T-cell (primary cell): ENCODE measurements at regions not wholly inside any gene's neighbourhood (a gene's known extent, or its start where the extent isn't known, plus 50 kb on each side); places are given as distances from the start of the nearest gene placed in this dataset.

ENCODE experiments used
- ATAC-seq, 4 experiments: fragments of 200-7000 bp in 3 of 4; fragments of 150-1000 bp in 1 of 4; cut with Tn5 transposase; replicated peaks in 1 of 4; 1 replicate in 3 of 4; 2 replicates in 1 of 4; pipeline ENCODE4 v1.10.0; 2021; ENCODE audit warnings: moderate library complexity in 3 of 4, mild to moderate bottlenecking in 2 of 4, moderate number of reproducible peaks in 1 of 4
- CTCF ChIA-PET, 2 donors: fragments of 300-600 bp; sonication (Branson Sonifier 250); formaldehyde crosslinking; loops; one replicate each; lab custom pipeline; 2022; ENCODE audit warnings: antibody characterized with exemption in 2 of 2; lab: Charles Lee
- POLR2A ChIA-PET, 2 donors: fragments of 300-600 bp; sonication (Branson Sonifier 250); formaldehyde crosslinking; loops; one replicate each; lab custom pipeline; 2022; ENCODE audit warnings: antibody characterized with exemption in 2 of 2; lab: Charles Lee
- DNase-seq, 35 experiments: peaks; one replicate each; pipeline versions ENCODE4 v3.0.0 to v3.0.0-alpha.2; 2013 to 2023
- H3K27ac ChIP-seq: one replicate; pipeline ENCODE4 v1.5.1; 2013; ENCODE audit warnings: low read length
- H3K27me3 ChIP-seq, 2 experiments: replicated peaks in 1 of 2; 1 replicate in 1 of 2; 2 replicates in 1 of 2; pipeline versions ENCODE4 v1.6.1 to v1.7.0; 2013; ENCODE audit warnings: low read length in 1 of 2, mixed read lengths in 1 of 2; ENCODE audit not compliant: control insufficient read depth in 2 of 2, insufficient read depth in 2 of 2; ENCODE audit errors: extremely low read depth in 1 of 2
- H3K36me3 ChIP-seq, 2 donors: 1 replicate in 1 of 2; 2 replicates in 1 of 2; pipeline versions ENCODE4 v1.6.1 to v1.7.0; 2013; ENCODE audit warnings: low read length in 1 of 2; ENCODE audit not compliant: control insufficient read depth in 2 of 2, insufficient read depth in 1 of 2; ENCODE audit errors: extremely low read depth in 1 of 2
- H3K4me1 ChIP-seq, 2 experiments: 1 replicate in 1 of 2; 2 replicates in 1 of 2; pipeline versions ENCODE4 v1.6.1 to v1.7.0; 2013; ENCODE audit warnings: low read length in 2 of 2, mixed read lengths in 1 of 2; ENCODE audit not compliant: insufficient read depth in 2 of 2, control insufficient read depth in 1 of 2; ENCODE audit errors: extremely low read depth in 1 of 2
- H3K4me3 ChIP-seq, 2 donors: 1 replicate in 1 of 2; 2 replicates in 1 of 2; pipeline versions ENCODE4 v1.5.1 to v1.7.0; 2013; ENCODE audit warnings: mild to moderate bottlenecking in 2 of 2, low read length in 1 of 2, moderate library complexity in 1 of 2; ENCODE audit not compliant: control insufficient read depth in 1 of 2; ENCODE audit errors: extremely low read depth in 1 of 2
- H3K9me3 ChIP-seq: 2 replicates; pipeline ENCODE4 v1.7.0; 2013
- H3K27ac Mint-ChIP-seq, 2 donors: one replicate each; pipeline ENCODE4 v1.8.0; 2020 to 2021; ENCODE audit warnings: mild to moderate bottlenecking in 2 of 2, mixed read lengths in 2 of 2
- H3K27me3 Mint-ChIP-seq, 2 donors: one replicate each; pipeline ENCODE4 v1.8.0; 2021 to 2022; ENCODE audit warnings: mixed read lengths in 2 of 2
- H3K36me3 Mint-ChIP-seq: one replicate; pipeline ENCODE4 v1.8.0; 2021; ENCODE audit warnings: mixed read lengths
- H3K4me1 Mint-ChIP-seq, 3 donors: one replicate each; pipeline ENCODE4 v1.8.0; 2020 to 2022; ENCODE audit warnings: mixed read lengths in 3 of 3, mild to moderate bottlenecking in 1 of 3
- H3K4me3 Mint-ChIP-seq, 3 donors: one replicate each; pipeline ENCODE4 v1.8.0; 2020 to 2022; ENCODE audit warnings: mild to moderate bottlenecking in 3 of 3, mixed read lengths in 3 of 3, moderate library complexity in 3 of 3
- H3K9me3 Mint-ChIP-seq, 3 donors: one replicate each; pipeline ENCODE4 v1.8.0; 2020 to 2022; ENCODE audit warnings: mixed read lengths in 3 of 3
- WGBS: methylation state at CpG from one replicate; pipeline ENCODE4 v1.1.5; 2013; ENCODE audit warnings: missing lambda C conversion rate; ENCODE audit not compliant: insufficient coverage; 5-methylcytosine and 5-hydroxymethylcytosine counted together

- Mint-ChIP-seq H3K4me3 (no peak overlapping the region), H3K27ac (no peak overlapping the region), H3K36me3 (no peaks in the 10 kb centered on the region), H3K27me3 (peaks cover 15 to 31% of the 10 kb centered on the region in 2 donors), H3K9me3 (peaks cover 0 to 4% (median 0%) of the 10 kb centered on the region in 3 donors), H3K4me1 (peaks cover 0 to 2% (median 2%) of the 10 kb centered on the region in 3 donors)
- Histone ChIP-seq H3K36me3 (no peaks in the 10 kb centered on the region), H3K4me1 (no peaks in the 10 kb centered on the region), H3K4me3 (no peak overlapping the region), H3K9me3 (no peaks in the 10 kb centered on the region), H3K27me3 (peaks cover 0 to 3% of the 10 kb centered on the region in 2 experiments), H3K27ac (no peak overlapping the region)
- WGBS, result 75% methylated on average over 2 of the region's 2 CpGs
- POLR2A ChIA-PET, result no interaction called here
- DNase-seq (no peak), ATAC-seq (no peak)
- CTCF ChIA-PET, result no interaction called here
Observed at GRCh38 chr10:25766213-25766612, 167.8 kb upstream of the MYO3A start.

DNA sequence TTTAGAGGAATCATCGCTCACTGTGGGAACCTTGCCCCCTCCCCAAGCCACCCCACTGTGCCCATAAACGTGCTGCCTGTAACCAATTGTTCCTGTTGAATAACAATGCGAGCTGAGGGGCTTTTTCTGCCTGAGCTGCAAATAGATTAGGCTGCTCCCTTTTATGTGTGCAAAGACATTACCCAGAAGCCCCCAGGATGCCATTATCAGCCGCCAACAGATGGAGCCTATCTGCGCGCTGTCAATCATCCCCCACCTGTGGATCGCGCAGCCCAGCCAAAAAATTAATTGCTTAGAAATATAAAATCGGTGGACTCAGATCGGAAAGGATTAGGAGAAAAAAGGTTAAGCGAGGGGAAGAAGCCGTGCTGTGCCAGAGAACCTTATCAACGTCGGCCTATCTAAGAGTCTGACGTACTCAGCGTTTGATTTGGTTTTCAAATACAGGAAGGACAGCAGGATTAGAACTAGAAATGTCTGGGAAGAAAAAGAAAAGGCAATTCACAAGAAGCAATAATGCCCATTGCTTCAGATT lies 167.3 kb upstream of the MYO3A start:
- Histone ChIP-seq H3K4me3 (no peak overlapping the region), H3K9me3 (no peaks in the 10 kb centered on the region), H3K27me3 (peaks cover 0 to 3% of the 10 kb centered on the region in 2 experiments), H3K36me3 (no peaks in the 10 kb centered on the region), H3K27ac (no peak overlapping the region), H3K4me1 (no peaks in the 10 kb centered on the region)
- CTCF ChIA-PET, result no interaction called here
- Mint-ChIP-seq H3K36me3 (no peaks in the 10 kb centered on the region), H3K4me1 (peaks cover 0 to 2% (median 2%) of the 10 kb centered on the region in 3 donors), H3K4me3 (no peak overlapping the region), H3K27ac (no peak overlapping the region), H3K27me3 (peaks cover 15 to 28% of the 10 kb centered on the region in 2 donors), H3K9me3 (peaks cover 0 to 4% (median 0%) of the 10 kb centered on the region in 3 donors)
- DNase-seq, result no peak
- no peak for ATAC-seq
- POLR2A ChIA-PET, result no interaction called here
- WGBS, result 5% methylated on average over 10 of the region's 16 CpGs

- Mint-ChIP-seq H3K27ac (no peak overlapping the region), H3K27me3 (peaks cover 13 to 24% of the 10 kb centered on the region in 2 donors), H3K36me3 (no peaks in the 10 kb centered on the region), H3K4me1 (peaks cover 0 to 2% (median 2%) of the 10 kb centered on the region in 3 donors), H3K9me3 (peaks cover 0 to 4% (median 0%) of the 10 kb centered on the region in 3 donors), H3K4me3 (no peak overlapping the region)
- Histone ChIP-seq H3K27ac (no peak overlapping the region), H3K36me3 (no peaks in the 10 kb centered on the region), H3K9me3 (no peaks in the 10 kb centered on the region), H3K27me3 (peaks cover 0 to 3% of the 10 kb centered on the region in 2 experiments), H3K4me1 (no peaks in the 10 kb centered on the region), H3K4me3 (no peak overlapping the region)
- ATAC-seq (no peak), DNase-seq (no peak)
- CTCF ChIA-PET, result no interaction called here
- POLR2A ChIA-PET, result no interaction called here
- WGBS, result no CpG with 5 or more reads among the region's 3 CpGs
Observed at GRCh38 chr10:25768167-25768566, 165.9 kb upstream of the MYO3A start.

DNA sequence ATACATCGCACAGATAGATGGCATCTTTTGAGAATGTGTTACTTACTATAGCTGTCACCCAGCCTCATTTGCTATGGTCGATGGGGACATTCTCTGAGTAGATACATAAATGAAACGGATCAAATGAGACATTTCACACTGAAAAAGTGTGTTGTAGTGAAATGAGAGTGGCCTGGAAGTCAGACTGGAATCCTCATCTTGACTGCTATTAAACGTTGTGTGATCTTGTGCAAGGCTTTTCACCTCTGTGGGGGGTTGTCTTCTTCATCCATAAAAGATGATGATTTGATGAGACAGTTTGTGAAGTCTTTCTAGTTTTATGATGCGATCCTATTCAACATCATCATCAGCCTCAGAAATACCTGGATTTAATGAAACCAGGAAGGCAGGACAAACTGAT lies 155.4 kb upstream of the MYO3A start:
- Histone ChIP-seq H3K9me3 (no peaks in the 10 kb centered on the region), H3K4me1 (no peaks in the 10 kb centered on the region), H3K36me3 (no peaks in the 10 kb centered on the region), H3K27ac (no peak overlapping the region), H3K4me3 (no peak overlapping the region), H3K27me3 (no peaks in the 10 kb centered on the region)
- ATAC-seq (no peak), DNase-seq (no peak)
- no peak overlapping the region for H3K4me3 Mint-ChIP-seq
- H3K4me1 Mint-ChIP-seq, result no peaks in the 10 kb centered on the region
- peaks cover 0 to 6% (median 0%) of the 10 kb centered on the region in 3 donors for H3K9me3 Mint-ChIP-seq
- ChIA-PET POLR2A (no interaction called here), CTCF (no interaction called here)
- peaks cover 0 to 11% of the 10 kb centered on the region in 2 donors for H3K27me3 Mint-ChIP-seq
- H3K27ac Mint-ChIP-seq, result no peak overlapping the region
- H3K36me3 Mint-ChIP-seq, result no peaks in the 10 kb centered on the region
- WGBS, result 21% methylated on average over 2 of the region's 5 CpGs

DNA sequence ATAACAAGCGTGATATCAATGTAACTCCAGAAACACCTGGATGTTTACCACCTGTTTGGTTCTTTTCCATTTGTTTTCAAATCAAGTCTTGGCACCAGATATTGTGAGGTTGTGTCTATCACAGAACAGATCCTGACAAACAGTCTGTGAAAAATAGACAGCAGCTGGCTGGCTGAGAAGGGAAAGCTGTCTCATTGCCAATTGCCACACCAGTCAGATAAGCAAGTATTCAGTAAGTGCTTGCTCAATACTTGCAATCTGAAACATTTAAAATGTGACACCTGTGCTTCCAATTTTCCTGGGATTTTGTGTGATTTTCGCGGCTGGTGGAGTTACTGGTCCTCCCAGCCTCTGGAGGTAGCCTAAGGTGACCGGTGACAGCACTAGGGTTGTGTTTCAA lies 147.9 kb upstream of the MYO3A start:
- ChIA-PET POLR2A (no interaction called here), CTCF (no interaction called here)
- WGBS, result 100% methylated on average over 2 of the region's 4 CpGs
- no peaks in the 10 kb centered on the region for H3K36me3 ChIP-seq
- H3K4me1 ChIP-seq, result no peaks in the 10 kb centered on the region
- DNase-seq (no peak), ATAC-seq (no peak)
- Mint-ChIP-seq H3K27ac (no peak overlapping the region), H3K4me3 (no peak overlapping the region), H3K36me3 (no peaks in the 10 kb centered on the region), H3K9me3 (peaks cover 0 to 2% (median 0%) of the 10 kb centered on the region in 3 donors), H3K4me1 (no peaks in the 10 kb centered on the region), H3K27me3 (peaks cover 9 to 21% of the 10 kb centered on the region in 2 donors)
- H3K27me3 ChIP-seq, result no peaks in the 10 kb centered on the region
- no peak overlapping the region for H3K27ac ChIP-seq
- H3K4me3 ChIP-seq, result no peak overlapping the region
- no peaks in the 10 kb centered on the region for H3K9me3 ChIP-seq

- no peaks in the 10 kb centered on the region for H3K36me3 ChIP-seq
- no peaks in the 10 kb centered on the region for H3K9me3 ChIP-seq
- H3K4me1 ChIP-seq, result no peaks in the 10 kb centered on the region
- WGBS, result 75% methylated on average over 1 of the region's 3 CpGs
- H3K4me3 Mint-ChIP-seq, result no peak overlapping the region
- peaks cover 9 to 15% of the 10 kb centered on the region in 2 donors for H3K27me3 Mint-ChIP-seq
- no peak for DNase-seq
- no peak overlapping the region for H3K4me3 ChIP-seq
- ChIA-PET CTCF (no interaction called here), POLR2A (no interaction called here)
- H3K27ac Mint-ChIP-seq, result no peak overlapping the region
- H3K27me3 ChIP-seq, result no peaks in the 10 kb centered on the region
- no peak overlapping the region for H3K27ac ChIP-seq
- no peaks in the 10 kb centered on the region for H3K36me3 Mint-ChIP-seq
- no peaks in the 10 kb centered on the region for H3K4me1 Mint-ChIP-seq
- H3K9me3 Mint-ChIP-seq, result peaks cover 0 to 2% (median 0%) of the 10 kb centered on the region in 3 donors
- ATAC-seq, result no peak
Observed at GRCh38 chr10:25786899-25787298, 147.1 kb upstream of the MYO3A start.
